Keratinocyte (primary cell): ENCODE measurements at regions not wholly inside any gene's neighbourhood (a gene's known extent, or its start where the extent isn't known, plus 50 kb on each side); places are given as distances from the start of the nearest gene placed in this dataset.

Source experiments
- EZH2 ChIP-seq: IDR thresholded peaks from one replicate; pipeline ENCODE4 v1.6.1; 2012; ENCODE audit warnings: inconsistent platforms, mild to moderate bottlenecking, low read length, moderate library complexity
- TF ChIP-seq, protein P1 (sequence below), 3 experiments: IDR thresholded peaks in 1 of 3; conservative IDR thresholded peaks in 1 of 3; optimal IDR thresholded peaks in 1 of 3; 2 replicates in 2 of 3; 3 replicates in 1 of 3; pipeline versions ENCODE3 to v1.5.1; 2011; ENCODE audit warnings: low read length in 3 of 3, mild to moderate bottlenecking in 3 of 3, moderate library complexity in 2 of 3, control low read depth in 1 of 3, inconsistent platforms in 1 of 3; ENCODE audit not compliant: insufficient read depth in 2 of 3; ENCODE audit errors: extremely low read depth in 1 of 3

DNA sequence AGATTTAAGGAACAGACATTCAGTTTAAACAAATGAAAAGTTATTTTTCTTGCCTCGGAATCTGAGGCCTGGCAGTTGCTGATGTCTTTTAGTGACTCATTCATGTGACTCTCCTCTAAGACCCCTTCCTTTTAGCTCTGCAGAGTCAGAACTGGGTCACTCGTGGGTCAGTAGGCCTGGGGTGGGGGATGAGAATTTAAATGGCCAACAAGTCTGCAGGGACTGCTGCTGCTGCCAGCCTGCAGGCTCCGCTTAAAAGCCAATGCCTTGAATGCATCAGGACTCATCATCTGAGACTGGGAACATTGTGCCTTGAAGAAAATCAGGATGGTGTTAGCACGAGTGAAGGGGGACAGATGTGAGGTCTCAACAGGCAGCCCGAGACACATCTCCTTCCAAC is 404.3 kb downstream of the CDH26 start:
- TF ChIP-seq, protein P1, sequence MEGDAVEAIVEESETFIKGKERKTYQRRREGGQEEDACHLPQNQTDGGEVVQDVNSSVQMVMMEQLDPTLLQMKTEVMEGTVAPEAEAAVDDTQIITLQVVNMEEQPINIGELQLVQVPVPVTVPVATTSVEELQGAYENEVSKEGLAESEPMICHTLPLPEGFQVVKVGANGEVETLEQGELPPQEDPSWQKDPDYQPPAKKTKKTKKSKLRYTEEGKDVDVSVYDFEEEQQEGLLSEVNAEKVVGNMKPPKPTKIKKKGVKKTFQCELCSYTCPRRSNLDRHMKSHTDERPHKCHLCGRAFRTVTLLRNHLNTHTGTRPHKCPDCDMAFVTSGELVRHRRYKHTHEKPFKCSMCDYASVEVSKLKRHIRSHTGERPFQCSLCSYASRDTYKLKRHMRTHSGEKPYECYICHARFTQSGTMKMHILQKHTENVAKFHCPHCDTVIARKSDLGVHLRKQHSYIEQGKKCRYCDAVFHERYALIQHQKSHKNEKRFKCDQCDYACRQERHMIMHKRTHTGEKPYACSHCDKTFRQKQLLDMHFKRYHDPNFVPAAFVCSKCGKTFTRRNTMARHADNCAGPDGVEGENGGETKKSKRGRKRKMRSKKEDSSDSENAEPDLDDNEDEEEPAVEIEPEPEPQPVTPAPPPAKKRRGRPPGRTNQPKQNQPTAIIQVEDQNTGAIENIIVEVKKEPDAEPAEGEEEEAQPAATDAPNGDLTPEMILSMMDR (optimal IDR thresholded peaks at IDR 0.05 in 1 of 3, IDR thresholded peaks at IDR 0.05 in 1 of 3, conservative IDR thresholded peaks at IDR 0.05 in 1 of 3; ENCODE audit: extremely low read depth in 1 of 3, insufficient read depth in 2 of 3, low read length in 3 of 3): no peak
- no peak for TF ChIP-seq EZH2
